SJSA1 (cell line): ENCODE measurements at regions not wholly inside any gene's neighbourhood (a gene's known extent, or its start where the extent isn't known, plus 50 kb on each side); places are given as distances from the start of the nearest gene placed in this dataset.

ENCODE experiments used
- DNase-seq, 2 experiments: peaks; one replicate each; pipeline ENCODE4 v3.0.0-alpha.2; 2015 to 2020; ENCODE audit warnings: low spot score in 2 of 2, low read depth in 1 of 2
- H3K27ac ChIP-seq: fragments of 250-450 bp; sonication (Bioruptor Pico); 2 replicates; pipeline ENCODE4 v1.5.1; 2020; ENCODE audit warnings: mild to moderate bottlenecking, moderate library complexity
- H3K27me3 ChIP-seq: fragments of 250-450 bp; sonication (Bioruptor Pico); replicated peaks from 2 replicates; pipeline ENCODE4 v1.5.1; 2020; ENCODE audit warnings: mild to moderate bottlenecking, moderate library complexity
- H3K36me3 ChIP-seq: fragments of 250-450 bp; sonication (Bioruptor Pico); 2 replicates; pipeline ENCODE4 v1.5.1; 2020; ENCODE audit warnings: mild to moderate bottlenecking
- H3K4me1 ChIP-seq: fragments of 250-450 bp; sonication (Bioruptor Pico); replicated peaks from 2 replicates; pipeline ENCODE4 v1.6.1; 2021; ENCODE audit warnings: mild to moderate bottlenecking
- H3K4me3 ChIP-seq: fragments of 250-450 bp; sonication (Bioruptor Pico); 2 replicates; pipeline ENCODE4 v1.5.1; 2020; ENCODE audit warnings: mild to moderate bottlenecking
- H3K9me3 ChIP-seq: fragments of 250-450 bp; sonication (Bioruptor Pico); replicated peaks from 2 replicates; pipeline ENCODE4 v1.5.1; 2020; ENCODE audit warnings: mild to moderate bottlenecking

- no peak for DNase-seq
- no peaks in the 10 kb centered on the region for H3K4me1 ChIP-seq
- no peaks in the 10 kb centered on the region for H3K27me3 ChIP-seq
- H3K9me3 ChIP-seq, result no peaks in the 10 kb centered on the region; the same call in 1 of the 2 replicates
- no peaks in the 10 kb centered on the region for H3K36me3 ChIP-seq
- no peak overlapping the region for H3K4me3 ChIP-seq
- H3K27ac ChIP-seq, result no peak overlapping the region
Measured at GRCh38 chr1:191913260-191913977, 244.8 kb upstream of the RGS18 start.

- Histone ChIP-seq H3K4me3 (no peak overlapping the region), H3K9me3 (peaks cover 6% of the 10 kb centered on the region; the same call in 1 of the 2 replicates), H3K4me1 (no peaks in the 10 kb centered on the region), H3K36me3 (no peaks in the 10 kb centered on the region), H3K27ac (no peak overlapping the region), H3K27me3 (no peaks in the 10 kb centered on the region)
- DNase-seq, result no peak
Measured at GRCh38 chr1:191929383-191929782, 228.9 kb upstream of the RGS18 start.

- Histone ChIP-seq H3K27ac (no peak overlapping the region), H3K4me3 (no peak overlapping the region), H3K4me1 (no peaks in the 10 kb centered on the region), H3K9me3 (no peaks in the 10 kb centered on the region), H3K36me3 (no peaks in the 10 kb centered on the region), H3K27me3 (no peaks in the 10 kb centered on the region)
- no peak for DNase-seq
Measured at GRCh38 chr1:191943684-191944083, 214.6 kb upstream of the RGS18 start.

- H3K36me3 ChIP-seq, result no peaks in the 10 kb centered on the region
- no peaks in the 10 kb centered on the region for H3K9me3 ChIP-seq
- no peaks in the 10 kb centered on the region for H3K4me1 ChIP-seq
- no peak overlapping the region for H3K4me3 ChIP-seq
- no peak overlapping the region for H3K27ac ChIP-seq
- no peak for DNase-seq
- no peaks in the 10 kb centered on the region for H3K27me3 ChIP-seq
Measured at GRCh38 chr1:191953526-191953925, 204.7 kb upstream of the RGS18 start.

- Histone ChIP-seq H3K36me3 (no peaks in the 10 kb centered on the region), H3K27ac (no peak overlapping the region), H3K9me3 (no peaks in the 10 kb centered on the region), H3K4me3 (no peak overlapping the region), H3K4me1 (no peaks in the 10 kb centered on the region), H3K27me3 (no peaks in the 10 kb centered on the region)
- no peak for DNase-seq
Measured at GRCh38 chr1:191959856-191960255, 198.4 kb upstream of the RGS18 start.

GRCh38 chr1:191963286-191963685, 195.0 kb upstream of the RGS18 start:
- no peak for DNase-seq
- Histone ChIP-seq H3K27ac (no peak overlapping the region), H3K27me3 (no peaks in the 10 kb centered on the region), H3K36me3 (no peaks in the 10 kb centered on the region), H3K9me3 (no peaks in the 10 kb centered on the region), H3K4me3 (no peak overlapping the region), H3K4me1 (no peaks in the 10 kb centered on the region)

- Histone ChIP-seq H3K9me3 (no peaks in the 10 kb centered on the region), H3K4me1 (no peaks in the 10 kb centered on the region), H3K27ac (no peak overlapping the region), H3K36me3 (no peaks in the 10 kb centered on the region), H3K4me3 (no peak overlapping the region), H3K27me3 (no peaks in the 10 kb centered on the region)
- no peak for DNase-seq
Measured at GRCh38 chr1:191963781-191964455, 194.3 kb upstream of the RGS18 start.

- no peak overlapping the region for H3K4me3 ChIP-seq
- H3K27me3 ChIP-seq, result no peaks in the 10 kb centered on the region
- H3K4me1 ChIP-seq, result no peaks in the 10 kb centered on the region
Measured at GRCh38 chr1:191969290-191969689, 189.0 kb upstream of the RGS18 start.

GRCh38 chr1:191970116-191970515, 188.1 kb upstream of the RGS18 start:
- no peaks in the 10 kb centered on the region for H3K36me3 ChIP-seq
- H3K9me3 ChIP-seq, result no peaks in the 10 kb centered on the region
- no peak overlapping the region for H3K4me3 ChIP-seq
- no peak for DNase-seq
- H3K4me1 ChIP-seq, result no peaks in the 10 kb centered on the region
- H3K27me3 ChIP-seq, result no peaks in the 10 kb centered on the region
- H3K27ac ChIP-seq, result no peak overlapping the region

More at GRCh38 chr1:191969290-191969689, 189.0 kb upstream of the RGS18 start:
- H3K27ac ChIP-seq, result no peak overlapping the region
- no peaks in the 10 kb centered on the region for H3K9me3 ChIP-seq
- no peak for DNase-seq
- H3K36me3 ChIP-seq, result no peaks in the 10 kb centered on the region

- H3K4me1 ChIP-seq, result no peaks in the 10 kb centered on the region
- no peaks in the 10 kb centered on the region for H3K9me3 ChIP-seq
- H3K4me3 ChIP-seq, result no peak overlapping the region
- DNase-seq, result no peak
- no peaks in the 10 kb centered on the region for H3K27me3 ChIP-seq
- H3K27ac ChIP-seq, result no peak overlapping the region
- H3K36me3 ChIP-seq, result no peaks in the 10 kb centered on the region
Measured at GRCh38 chr1:191971447-191971846, 186.8 kb upstream of the RGS18 start.

GRCh38 chr1:191974004-191974403, 184.3 kb upstream of the RGS18 start:
- Histone ChIP-seq H3K4me3 (no peak overlapping the region), H3K36me3 (no peaks in the 10 kb centered on the region), H3K27ac (no peak overlapping the region), H3K27me3 (no peaks in the 10 kb centered on the region), H3K9me3 (no peaks in the 10 kb centered on the region), H3K4me1 (no peaks in the 10 kb centered on the region)
- DNase-seq, result no peak

GRCh38 chr1:191977874-191978506, 180.3 kb upstream of the RGS18 start:
- no peaks in the 10 kb centered on the region for H3K27me3 ChIP-seq

GRCh38 chr1:191984856-191985255, 173.4 kb upstream of the RGS18 start:
- Histone ChIP-seq H3K36me3 (no peaks in the 10 kb centered on the region), H3K9me3 (0 out of 2 replicates have a peak, but pooled peaks cover 2% of the 10 kb centered on the region), H3K27ac (no peak overlapping the region), H3K27me3 (no peaks in the 10 kb centered on the region), H3K4me1 (no peaks in the 10 kb centered on the region), H3K4me3 (no peak overlapping the region)
- DNase-seq, result no peak

More at GRCh38 chr1:191977874-191978506, 180.3 kb upstream of the RGS18 start:
- Histone ChIP-seq H3K4me3 (no peak overlapping the region), H3K36me3 (no peaks in the 10 kb centered on the region), H3K9me3 (0 out of 2 replicates have a peak, but pooled peaks cover 2% of the 10 kb centered on the region), H3K4me1 (no peaks in the 10 kb centered on the region), H3K27ac (no peak overlapping the region)
- DNase-seq, result no peak

GRCh38 chr1:191992118-191992517, 166.1 kb upstream of the RGS18 start:
- Histone ChIP-seq H3K27ac (no peak overlapping the region), H3K36me3 (no peaks in the 10 kb centered on the region), H3K27me3 (no peaks in the 10 kb centered on the region), H3K4me3 (no peak overlapping the region), H3K9me3 (no peaks in the 10 kb centered on the region), H3K4me1 (no peaks in the 10 kb centered on the region)
- DNase-seq, result no peak
